HEK293 (cell line): ENCODE measurements at regions not wholly inside any gene's neighbourhood (a gene's known extent, or its start where the extent isn't known, plus 50 kb on each side); places are given as distances from the start of the nearest gene placed in this dataset.

Source experiments
- YY1 ChIP-seq: fragments of 450-650 bp; formaldehyde crosslinking; IDR thresholded peaks from 2 replicates; pipeline ENCODE4 v1.5.1; 2018; ENCODE audit warnings: missing biosample characterization, missing genetic modification characterization
- ZBTB7A ChIP-seq: fragments of 450-650 bp; formaldehyde crosslinking; IDR thresholded peaks from 2 replicates; pipeline ENCODE4 v1.5.1; 2016; ENCODE audit warnings: low read depth, missing biosample characterization, missing genetic modification characterization
- ZNF169 ChIP-seq: fragments of 450-650 bp; formaldehyde crosslinking; IDR thresholded peaks from 2 replicates; pipeline ENCODE4 v1.5.1; 2016; ENCODE audit warnings: missing biosample characterization, missing genetic modification characterization
- ZNF391 ChIP-seq: fragments of 450-650 bp; formaldehyde crosslinking; IDR thresholded peaks from 2 replicates; pipeline ENCODE4 v1.5.1; 2016; ENCODE audit warnings: low read depth, missing biosample characterization, missing genetic modification characterization, borderline replicate concordance
- ZNF426 ChIP-seq: fragments of 450-650 bp; formaldehyde crosslinking; IDR thresholded peaks from 2 replicates; pipeline ENCODE4 v1.5.1; 2017; ENCODE audit warnings: missing biosample characterization, missing genetic modification characterization, mild to moderate bottlenecking, inconsistent platforms, moderate library complexity
- ZNF747 ChIP-seq: fragments of 450-650 bp; formaldehyde crosslinking; IDR thresholded peaks from 2 replicates; pipeline ENCODE4 v1.5.1; 2016; ENCODE audit warnings: missing biosample characterization, missing genetic modification characterization
- TF ChIP-seq, protein P1 (sequence below): fragments of 450-650 bp; formaldehyde crosslinking; IDR thresholded peaks from 2 replicates; pipeline ENCODE4 v1.5.1; 2016; ENCODE audit warnings: missing biosample characterization, missing genetic modification characterization
- TF ChIP-seq, protein P2 (sequence below): fragments of 450-650 bp; formaldehyde crosslinking; IDR thresholded peaks from 2 replicates; pipeline ENCODE4 v1.5.1; 2016; ENCODE audit warnings: missing biosample characterization, missing genetic modification characterization

DNA sequence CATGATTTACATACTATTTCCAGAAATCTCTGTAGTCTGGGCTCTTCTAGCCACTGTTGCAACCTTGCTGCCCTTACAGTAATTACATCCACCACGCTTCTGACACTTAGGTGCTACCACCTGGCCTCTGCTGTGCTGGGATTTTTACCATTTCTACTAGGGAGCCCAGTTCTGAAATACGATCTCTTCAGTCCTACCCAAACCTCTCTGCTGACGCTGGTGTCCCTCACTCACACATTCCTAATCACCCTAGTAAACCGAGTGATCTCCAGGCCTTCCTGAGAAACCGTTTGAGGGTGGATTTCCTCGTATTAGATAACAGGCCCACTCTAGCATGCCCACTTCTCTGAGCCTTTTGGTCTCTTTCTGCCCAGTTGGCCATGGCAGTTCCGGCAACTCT is 588.9 kb upstream of the CADM1 start:
- TF ChIP-seq ZBTB7A (tag by site-specific recombination) (no peak), ZNF426 (no peak), ZNF391 (tag by site-specific recombination) (no peak), ZNF169 (tag by site-specific recombination) (no peak), YY1 (tag by site-specific recombination) (no peak), ZNF747 (tag by site-specific recombination) (no peak)
- TF ChIP-seq, protein P1, sequence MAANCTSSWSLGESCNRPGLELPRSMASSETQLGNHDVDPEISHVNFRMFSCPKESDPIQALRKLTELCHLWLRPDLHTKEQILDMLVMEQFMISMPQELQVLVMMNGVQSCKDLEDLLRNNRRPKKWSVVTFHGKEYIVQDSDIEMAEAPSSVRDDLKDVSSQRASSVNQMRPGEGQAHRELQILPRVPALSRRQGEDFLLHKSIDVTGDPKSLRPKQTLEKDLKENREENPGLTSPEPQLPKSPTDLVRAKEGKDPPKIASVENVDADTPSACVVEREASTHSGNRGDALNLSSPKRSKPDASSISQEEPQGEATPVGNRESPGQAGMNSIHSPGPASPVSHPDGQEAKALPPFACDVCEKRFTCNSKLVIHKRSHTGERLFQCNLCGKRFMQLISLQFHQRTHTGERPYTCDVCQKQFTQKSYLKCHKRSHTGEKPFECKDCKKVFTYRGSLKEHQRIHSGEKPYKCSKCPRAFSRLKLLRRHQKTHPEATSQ (tag by site-specific recombination): no peak
- TF ChIP-seq, protein P2, sequence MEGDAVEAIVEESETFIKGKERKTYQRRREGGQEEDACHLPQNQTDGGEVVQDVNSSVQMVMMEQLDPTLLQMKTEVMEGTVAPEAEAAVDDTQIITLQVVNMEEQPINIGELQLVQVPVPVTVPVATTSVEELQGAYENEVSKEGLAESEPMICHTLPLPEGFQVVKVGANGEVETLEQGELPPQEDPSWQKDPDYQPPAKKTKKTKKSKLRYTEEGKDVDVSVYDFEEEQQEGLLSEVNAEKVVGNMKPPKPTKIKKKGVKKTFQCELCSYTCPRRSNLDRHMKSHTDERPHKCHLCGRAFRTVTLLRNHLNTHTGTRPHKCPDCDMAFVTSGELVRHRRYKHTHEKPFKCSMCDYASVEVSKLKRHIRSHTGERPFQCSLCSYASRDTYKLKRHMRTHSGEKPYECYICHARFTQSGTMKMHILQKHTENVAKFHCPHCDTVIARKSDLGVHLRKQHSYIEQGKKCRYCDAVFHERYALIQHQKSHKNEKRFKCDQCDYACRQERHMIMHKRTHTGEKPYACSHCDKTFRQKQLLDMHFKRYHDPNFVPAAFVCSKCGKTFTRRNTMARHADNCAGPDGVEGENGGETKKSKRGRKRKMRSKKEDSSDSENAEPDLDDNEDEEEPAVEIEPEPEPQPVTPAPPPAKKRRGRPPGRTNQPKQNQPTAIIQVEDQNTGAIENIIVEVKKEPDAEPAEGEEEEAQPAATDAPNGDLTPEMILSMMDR (tag by site-specific recombination): no peak
